HUDEP-2 (cell line): ENCODE measurements at regions not wholly inside any gene's neighbourhood (a gene's known extent, or its start where the extent isn't known, plus 50 kb on each side); places are given as distances from the start of the nearest gene placed in this dataset.
A peak's percentile ranks its signal among the peaks of the same experiment; 100 is the strongest.

Experiments
- DNase-seq, 76 experiments: peaks; one replicate each; lab custom pipeline; 2025; ENCODE audit not compliant: unreplicated experiment in 76 of 76; lab: John Stamatoyannopoulos, UW

DNA sequence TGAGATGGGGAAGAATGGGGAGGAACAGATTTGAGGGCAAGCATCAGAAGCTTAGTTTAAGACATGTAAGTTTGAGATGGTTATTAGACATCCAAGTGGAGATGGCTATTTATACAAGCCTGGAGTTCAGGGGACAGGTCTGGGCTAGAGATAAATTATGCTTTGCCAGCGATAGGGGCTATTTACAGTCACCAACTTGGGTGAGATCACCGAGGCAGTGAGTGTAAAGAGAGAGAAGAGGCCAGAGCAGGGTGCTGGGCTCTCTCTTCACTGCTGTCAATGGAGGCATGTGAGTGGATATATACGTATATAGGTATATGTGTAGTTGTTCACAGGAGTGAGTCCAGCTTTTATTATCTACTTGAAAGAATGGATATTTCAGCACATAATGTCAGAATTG is 81.0 kb downstream of the QPCT start:
- DNase-seq, result no peak

DNA sequence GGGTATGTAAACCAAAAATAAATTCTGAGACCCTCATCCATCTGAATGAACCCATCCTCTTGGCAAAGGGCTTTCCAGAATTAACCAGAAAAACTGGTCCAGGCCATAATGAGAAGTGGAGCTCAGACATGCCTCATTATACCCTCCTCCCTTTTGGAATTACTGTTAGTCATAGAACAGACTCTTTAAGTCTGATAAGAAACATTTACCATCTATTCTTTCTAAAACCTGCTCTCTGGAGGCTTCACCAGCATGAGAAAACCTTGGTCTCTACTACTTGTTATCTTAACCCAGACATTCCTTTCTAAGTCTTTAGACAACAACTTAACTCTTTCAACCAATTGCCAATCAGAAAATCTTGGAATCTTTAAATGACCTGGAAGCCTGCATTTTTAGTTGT is 82.8 kb downstream of the QPCT start:
- no peak for DNase-seq

DNA sequence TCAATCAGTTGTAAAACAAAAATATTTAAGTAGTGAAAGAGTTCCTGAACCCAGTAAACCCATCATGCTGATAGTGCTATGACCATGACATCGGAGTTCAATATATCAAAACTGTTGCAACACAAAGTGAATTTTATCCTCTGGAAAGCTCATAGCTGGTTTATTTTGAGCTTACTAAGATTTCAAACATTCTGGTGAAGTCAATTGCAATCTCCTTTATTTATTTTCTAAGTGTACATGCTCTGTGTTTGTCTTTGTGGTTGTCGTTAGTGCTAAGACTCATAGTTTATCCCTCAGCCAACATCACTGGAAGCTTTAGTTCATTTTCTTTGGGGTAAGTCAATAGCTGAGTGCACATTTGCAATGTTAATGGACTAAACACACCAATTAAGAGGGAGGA is 91.9 kb downstream of the QPCT start:
- no peak for DNase-seq

DNA sequence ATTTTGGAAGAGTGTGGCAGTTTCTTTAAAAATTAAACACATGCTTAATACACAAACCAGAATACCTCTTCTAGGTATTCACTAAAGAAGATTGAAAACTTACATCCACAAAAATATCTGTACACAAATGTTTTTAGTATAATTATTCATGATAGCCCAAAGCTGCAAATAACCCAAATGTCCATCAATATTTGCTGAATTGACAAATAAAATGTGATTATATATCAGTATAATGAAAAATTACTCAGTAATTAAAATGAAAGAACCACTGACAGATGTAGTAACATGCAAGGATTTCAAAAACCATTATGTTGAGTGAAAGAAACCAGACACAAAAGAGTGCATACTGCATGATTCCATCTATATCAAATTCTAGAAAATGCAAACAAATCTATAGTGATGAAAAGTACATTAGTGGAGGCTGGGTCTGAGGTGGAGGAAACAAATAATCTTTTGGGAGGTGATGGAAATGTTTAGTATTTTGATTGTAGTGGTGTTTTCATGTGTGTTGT is 94.8 kb downstream of the QPCT start:
- no peak for DNase-seq

DNA sequence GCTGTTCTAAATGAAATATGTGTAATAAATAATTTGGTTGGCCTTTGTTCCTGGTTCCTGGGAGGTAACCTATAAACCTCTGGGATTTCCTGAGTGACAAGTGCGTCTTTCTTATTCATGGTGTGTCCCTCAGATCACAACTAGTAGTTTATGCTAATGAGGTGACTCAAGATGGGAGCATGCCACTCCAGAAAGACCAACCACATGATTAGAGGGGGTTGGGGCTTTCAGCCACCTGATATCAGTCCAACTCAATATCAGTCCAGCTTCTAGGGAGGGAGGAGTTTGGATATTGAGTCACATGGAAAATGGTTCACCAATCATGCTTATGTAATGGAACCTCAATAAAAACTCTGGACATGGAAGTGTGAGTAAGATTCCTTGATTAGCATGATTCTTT is 96.6 kb downstream of the QPCT start:
- DNase-seq, result no peak

DNA sequence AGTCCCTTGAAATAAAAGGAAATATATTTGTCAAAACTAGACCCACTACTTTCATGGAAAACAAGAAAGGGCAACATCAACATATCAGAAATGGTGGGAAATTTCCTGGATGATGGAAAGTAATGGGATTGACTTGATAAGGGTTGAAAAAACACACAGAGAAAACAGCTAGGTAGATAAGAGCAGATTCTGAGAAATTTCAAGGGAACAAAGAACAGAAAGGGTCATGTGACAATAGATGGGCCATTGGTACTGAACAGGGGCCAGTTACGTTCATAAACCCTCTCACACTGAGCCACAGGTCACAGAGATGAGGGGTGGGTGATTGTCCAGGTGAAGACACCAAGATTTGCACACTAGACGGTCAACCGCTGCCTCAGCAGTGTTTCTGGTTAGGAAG is 98.7 kb downstream of the QPCT start:
- DNase-seq, result no peak

DNA sequence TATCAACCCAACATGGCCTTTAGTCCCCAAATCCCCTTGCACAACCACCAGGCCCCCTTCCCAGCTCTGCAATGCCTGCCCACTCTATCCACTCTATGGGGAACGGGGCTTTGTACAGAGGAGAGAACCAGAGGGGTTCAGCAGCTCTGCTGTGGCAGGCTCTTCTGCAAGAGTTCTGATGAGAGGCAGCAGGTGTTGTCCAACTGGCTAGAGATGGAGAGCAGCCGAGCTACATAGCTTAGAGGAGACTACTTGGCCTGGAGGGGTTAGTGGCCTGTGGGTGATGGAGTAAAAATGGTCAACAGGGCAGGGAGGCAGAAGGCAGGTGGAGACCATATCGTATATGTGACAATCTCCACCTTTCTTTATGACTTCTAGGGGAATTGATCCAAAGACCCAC is 103.0 kb downstream of the QPCT start:
- DNase-seq, result no peak

DNA sequence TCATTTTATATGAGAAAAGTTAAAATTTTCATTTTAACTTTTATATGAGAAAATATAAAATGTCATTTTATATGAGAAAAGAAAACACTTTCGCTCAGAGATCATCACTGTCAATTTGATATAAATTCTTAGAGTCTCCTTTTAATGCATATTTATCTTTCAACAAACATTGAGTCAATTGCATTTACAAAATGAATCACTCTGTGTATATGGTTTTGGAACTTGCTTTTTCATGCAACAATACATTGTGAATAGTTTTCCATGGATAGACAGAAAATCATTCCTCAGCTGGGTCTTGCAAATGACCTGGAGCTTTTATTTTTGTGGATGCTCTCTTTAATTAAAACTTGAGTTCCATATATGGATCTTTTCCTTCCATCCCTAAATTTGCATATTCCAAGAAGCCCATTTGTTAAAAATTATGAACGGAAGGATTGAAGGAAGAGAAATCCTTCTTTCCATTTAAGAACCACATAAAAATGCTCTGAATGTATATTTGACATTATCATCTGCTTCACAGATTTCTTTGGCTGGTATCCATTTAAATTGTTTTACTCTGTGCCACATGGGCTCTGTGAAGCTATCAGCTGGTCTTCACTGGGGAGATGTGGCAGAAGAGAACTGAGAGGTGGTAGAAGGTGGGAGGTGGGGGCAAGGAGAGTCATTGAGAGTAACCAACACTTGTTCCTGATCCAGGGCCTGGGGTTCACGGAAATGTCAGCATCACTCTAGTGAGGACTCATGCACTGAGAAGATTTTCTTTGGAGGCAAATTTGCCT is 104.1 kb downstream of the QPCT start:
- no peak for DNase-seq

DNA sequence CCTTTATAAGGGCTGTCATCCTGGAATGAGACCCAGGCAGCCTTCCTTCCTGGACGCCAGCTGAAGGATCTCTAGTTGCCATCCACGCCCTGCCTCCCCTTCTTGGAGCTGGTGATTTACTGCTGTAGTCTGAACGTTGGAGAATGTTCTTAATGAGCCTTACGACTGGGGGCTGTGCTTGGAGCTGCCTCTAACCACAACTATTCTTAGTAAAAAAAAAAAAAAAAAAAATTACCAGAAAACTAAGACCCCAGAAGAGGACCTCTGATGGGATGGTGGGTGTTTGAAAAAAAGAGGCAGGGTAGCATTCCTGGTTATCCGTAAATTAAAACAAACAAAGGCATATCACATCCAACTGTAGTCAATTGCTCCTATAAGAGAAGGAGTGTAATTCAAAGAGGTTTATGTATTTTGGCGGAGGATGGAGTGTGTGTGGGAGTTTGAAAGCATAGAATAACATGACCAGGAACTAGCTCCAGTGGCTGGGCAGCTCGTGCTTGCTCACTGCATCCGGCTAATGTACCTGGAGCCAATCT is 105.4 kb downstream of the QPCT start:
- no peak for DNase-seq

DNA sequence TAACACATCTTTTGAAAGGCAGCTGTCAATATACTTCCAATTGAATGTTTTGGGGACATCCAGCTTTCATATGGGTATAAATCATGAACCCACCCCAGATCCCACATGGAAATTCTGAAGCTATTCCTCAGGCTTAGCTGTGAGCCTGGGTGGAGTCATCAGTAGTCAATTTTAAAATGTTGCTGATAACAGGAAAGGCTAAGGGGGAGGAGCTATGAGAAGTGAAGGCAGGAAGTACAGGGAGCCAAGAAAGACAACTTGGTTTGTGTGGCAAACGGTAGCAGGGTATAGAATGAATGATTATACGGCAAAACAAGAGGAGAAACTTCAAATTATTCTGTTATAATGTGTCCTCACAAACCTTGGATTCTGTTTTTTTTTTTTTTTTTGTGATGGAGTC is 108.6 kb downstream of the QPCT start:
- no peak for DNase-seq

DNA sequence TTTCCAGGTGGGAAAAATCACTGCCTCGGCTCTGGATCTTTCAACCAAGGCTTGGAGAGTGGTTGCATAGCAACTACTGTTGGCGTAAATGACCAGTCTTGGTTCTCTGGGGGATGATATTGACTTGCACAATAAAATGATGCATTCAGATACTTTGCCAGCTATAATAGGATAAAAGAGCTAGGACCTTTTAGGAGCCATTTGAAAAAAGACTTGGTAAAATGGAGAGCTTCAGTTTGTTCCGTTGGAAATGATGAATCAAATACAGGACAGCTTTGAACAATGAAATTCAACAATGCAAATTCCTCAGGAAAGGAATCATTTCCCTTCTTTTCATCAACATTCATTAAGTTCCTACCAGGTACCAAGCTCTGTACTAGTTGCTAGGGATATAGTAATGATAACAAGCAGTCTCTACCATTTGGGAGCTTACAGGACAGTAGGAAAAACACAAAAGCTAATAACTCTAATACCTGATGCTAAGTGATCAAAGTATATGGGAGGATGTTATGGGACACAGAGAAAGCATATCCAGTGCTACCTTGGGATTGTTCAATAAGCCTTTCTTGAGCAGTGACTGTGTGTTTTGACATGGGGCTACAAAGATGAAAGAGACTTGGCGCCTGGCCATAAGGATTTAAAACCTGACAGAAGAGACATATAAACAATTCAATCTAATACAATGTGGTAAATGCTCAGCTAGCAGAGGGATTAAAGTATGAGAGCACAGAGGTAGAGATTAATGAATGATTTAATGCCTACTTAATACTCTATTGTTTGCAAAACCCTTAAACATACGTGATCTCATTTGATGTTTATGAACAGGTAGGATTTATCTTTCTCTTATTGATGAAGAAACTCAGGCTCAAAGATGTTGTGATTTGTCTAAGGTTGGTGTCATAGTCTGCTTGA is 110.7 kb downstream of the QPCT start:
- no peak for DNase-seq

DNA sequence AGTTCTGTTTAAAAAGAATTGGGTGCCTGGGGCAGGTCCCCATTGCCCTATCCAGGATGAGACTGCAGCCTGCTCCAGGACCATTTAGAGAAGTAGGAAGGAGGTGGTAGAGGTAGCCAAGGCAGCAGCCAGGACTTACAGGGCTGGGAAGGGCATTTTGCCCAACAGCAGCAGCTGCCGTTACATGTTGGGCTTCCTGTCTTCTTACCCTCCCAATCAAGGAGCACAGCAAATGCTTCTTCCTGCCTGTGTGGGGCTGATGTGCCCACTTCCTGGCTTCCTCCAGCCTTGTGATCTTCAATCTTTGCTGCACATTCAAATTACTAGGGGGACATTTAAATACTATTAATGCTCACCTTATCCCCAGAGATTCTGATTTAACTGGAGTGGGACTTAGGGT is 112.0 kb downstream of the QPCT start:
- no peak for DNase-seq

DNA sequence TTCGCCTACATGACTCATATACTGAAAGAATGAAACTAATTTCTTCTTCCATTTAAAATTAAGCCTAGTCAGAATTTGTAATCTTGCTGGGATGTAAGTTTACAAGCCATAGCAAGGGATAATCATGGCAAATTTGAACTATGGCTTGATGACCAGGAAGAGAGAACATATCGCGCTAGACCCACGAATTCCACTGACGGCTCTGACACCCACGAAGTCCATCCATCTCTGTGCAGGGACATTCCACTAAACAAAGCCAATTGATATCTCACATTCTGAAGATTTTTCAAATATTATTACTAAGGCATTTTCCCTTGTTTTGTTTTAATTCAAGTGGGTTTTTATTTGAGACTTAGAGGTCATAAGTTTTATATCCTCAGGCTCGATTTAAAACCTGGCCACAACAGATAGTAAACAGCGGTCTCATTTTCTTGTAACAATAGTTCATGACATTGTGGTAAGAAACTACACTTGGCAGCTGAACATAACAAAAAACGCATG is 113.0 kb downstream of the QPCT start:
- no peak for DNase-seq

DNA sequence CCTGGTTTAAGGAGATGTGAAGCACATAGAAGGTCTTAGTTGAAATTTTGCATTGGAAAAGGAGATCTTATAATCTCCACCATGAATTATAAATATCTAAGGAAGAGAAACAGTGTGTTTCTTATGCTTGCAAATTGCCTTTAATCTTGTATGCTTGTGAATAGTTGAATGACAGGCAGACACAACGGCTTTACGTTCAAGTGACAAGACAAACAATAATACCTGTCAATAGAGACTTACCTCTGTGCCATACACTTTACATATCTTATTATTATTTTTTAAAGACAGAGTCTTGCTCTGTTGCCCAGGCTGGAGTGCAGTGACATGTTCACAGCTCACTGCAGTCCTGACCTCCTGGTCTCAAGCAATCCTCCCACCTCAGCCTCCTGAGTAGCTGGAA is 113.7 kb downstream of the QPCT start:
- DNase-seq, result no peak

DNA sequence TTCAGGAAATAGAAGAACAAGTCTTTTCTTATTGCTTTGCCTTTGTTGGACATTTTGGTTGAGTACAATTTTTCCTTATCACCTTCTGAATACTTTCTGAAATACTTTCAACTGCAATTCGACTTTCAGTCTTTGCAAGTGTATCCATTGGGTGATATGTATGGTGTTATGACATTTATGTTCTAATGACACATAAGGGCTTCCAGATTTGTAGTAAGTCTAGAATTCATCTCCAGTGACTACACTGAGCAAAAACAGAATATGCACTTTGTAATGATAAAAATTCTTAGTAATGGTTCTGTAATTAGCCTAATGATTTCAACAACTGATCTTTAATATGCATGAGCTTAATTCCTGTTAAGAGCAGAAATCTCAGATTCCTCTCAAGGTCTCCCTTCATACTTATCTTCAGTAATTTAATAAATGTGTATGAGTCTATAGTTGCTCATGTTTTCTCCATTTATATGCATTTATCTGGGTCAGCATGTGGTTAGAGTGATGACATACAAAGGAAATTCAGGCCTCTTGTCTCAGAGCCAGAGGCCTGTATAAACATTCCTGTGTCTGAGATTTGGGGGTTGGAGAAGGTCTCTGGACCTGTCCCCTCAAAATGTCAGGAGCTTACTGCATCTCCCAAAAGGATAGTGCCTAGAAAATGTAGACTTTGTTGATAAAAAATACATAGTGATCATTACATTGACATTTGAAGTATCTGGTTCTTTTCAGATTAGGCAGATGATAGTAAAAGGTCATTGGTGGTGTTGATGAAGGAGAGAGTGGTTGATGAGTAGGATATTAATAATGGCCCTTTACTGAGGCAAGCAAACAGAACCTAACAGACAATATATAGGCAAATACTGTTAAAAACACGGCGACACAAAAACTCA is 114.9 kb downstream of the QPCT start:
- DNase-seq, result no peak

DNA sequence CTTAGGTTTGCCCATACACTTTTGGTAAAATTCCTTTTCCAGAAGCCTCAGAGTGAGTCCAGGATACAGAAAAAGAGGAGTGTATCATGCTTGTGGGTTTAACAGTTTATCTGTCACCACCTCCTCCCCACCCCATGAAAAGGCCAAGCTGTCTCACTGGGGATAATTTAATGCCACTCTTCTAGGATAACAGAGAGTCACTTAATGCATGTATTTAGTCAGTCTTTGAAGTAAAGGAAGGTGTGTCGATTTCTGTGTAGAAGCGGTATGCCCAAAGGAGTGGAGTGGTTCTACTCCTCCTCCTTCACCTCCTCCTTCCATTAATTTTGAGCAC is 116.4 kb downstream of the QPCT start:
- no peak for DNase-seq

DNA sequence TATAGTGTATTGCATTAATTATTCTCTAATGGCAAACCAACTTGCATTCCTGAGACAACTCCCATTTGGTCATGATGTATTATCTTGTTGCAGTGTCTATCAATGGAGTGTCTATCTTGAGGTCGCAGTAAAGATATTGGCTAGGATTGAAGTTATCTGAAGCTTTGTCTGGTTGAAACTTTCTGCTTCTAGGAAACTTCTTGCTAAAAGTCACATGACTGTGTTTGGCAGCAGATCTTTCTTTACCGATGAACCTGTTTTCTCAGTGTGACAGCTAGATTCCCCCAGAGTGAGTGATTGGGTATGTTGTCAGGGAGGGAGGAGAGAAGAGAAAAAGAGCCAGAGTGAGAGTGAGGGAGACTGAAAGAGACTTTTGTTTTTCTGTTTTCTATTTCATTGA is 119.6 kb downstream of the QPCT start:
- peak in 43 of 76 experiments; percentile 0 to 81 (median 48) for DNase-seq

DNA sequence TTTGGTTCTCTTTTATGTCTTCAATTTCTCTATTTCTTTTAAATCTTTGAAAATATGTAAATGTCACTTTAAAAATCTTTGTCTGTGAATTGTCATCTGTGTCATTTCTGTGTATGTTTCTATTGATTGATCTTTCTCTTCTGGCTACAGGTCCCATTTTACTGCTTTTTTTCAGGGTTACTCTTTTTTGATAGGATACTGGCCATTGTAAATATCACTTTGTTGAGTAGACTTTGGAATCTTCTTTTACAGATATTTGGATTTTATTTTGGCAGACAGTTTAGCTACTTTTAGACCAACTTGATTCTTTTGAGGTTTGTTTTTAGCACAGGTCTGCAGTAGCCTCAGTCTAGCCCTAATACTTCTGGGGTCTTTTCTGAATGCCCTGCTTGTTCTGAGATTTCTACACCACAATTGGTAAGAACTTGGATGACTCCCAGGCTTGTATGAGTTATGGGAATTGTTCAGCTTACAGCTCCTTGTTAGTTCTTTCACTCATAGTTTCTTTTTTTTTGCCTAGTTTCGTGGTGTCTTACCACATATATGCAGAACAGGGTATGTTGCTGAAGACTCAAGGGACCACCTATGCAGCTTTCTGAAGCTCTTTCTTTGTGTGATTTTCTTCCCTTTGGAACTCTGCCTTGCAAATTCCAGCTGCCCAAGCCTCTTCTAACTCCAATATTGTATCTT is 122.2 kb downstream of the QPCT start:
- DNase-seq, result no peak

DNA sequence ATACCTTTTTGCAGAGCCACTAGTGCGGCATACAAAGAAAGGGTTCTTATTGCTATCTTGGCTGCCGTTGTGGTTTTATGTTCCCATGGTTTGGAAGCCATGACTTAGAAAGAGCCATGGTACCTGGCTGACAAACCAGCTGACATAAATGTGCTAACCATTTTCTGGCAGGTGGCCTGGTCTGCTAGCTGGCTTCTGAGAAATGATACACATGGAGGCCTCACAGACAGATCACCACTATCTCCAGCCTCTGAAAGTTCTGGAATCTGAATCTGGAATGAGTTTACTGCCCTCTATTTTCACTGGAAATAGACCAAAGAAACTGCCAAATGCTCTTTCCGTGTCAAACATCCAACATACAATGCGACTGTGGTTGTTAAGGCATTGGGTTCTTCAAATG is 123.7 kb downstream of the QPCT start:
- no peak for DNase-seq

DNA sequence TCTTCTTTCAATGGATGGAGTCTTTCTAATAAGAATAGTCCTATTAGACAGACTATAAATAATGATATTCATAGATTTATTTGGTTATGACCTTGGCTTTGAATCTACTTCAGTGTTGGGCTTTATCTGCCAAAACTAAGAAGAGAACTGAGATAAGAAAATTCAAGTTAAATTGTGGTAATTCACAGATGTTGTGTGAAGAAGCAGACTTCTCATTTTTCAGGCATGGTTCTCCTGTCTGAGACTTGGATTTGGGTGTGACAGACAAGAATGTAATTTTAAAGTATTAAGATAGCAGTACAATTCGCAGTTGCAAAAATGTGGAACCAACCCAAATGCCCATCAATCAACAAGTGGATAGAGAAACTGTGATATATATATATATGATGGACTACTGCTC is 124.7 kb downstream of the QPCT start:
- DNase-seq, result no peak
